CD4-positive, alpha-beta T cell (primary cell): ENCODE measurements at regions not wholly inside any gene's neighbourhood (a gene's known extent, or its start where the extent isn't known, plus 50 kb on each side); places are given as distances from the start of the nearest gene placed in this dataset.

Experiments
- ATAC-seq: fragments of 200-7000 bp; cut with Tn5 transposase; one replicate; pipeline ENCODE4 v1.10.0; 2022; ENCODE audit warnings: mild to moderate bottlenecking; ENCODE audit not compliant: poor library complexity
- CTCF ChIA-PET: fragments of 350-600 bp; sonication (Branson Sonifier 250); formaldehyde crosslinking; loops from one replicate; lab custom pipeline; 2021; ENCODE audit warnings: antibody characterized with exemption, inconsistent platforms; lab: Charles Lee
- POLR2A ChIA-PET: fragments of 350-600 bp; sonication (Branson Sonifier 250); formaldehyde crosslinking; loops from one replicate; lab custom pipeline; 2021; ENCODE audit warnings: antibody characterized with exemption, inconsistent platforms; lab: Charles Lee
- DNase-seq, 14 experiments: peaks; one replicate each; pipeline ENCODE4 v3.0.0-alpha.2; 2013 to 2020; ENCODE audit warnings: mixed read lengths in 2 of 14
- H3K27ac ChIP-seq, 2 donors: one replicate each; pipeline versions ENCODE4 v1.5.1 to v1.7.0; 2013; ENCODE audit warnings: low read length in 2 of 2, low read depth in 1 of 2, mild to moderate bottlenecking in 1 of 2
- H3K27me3 ChIP-seq, 2 experiments: 1 replicate in 1 of 2; 2 replicates in 1 of 2; pipeline versions ENCODE4 v1.6.1 to v1.7.0; 2013; ENCODE audit warnings: low read length in 2 of 2, control low read depth in 1 of 2, mild to moderate bottlenecking in 1 of 2, moderate library complexity in 1 of 2; ENCODE audit not compliant: insufficient read depth in 2 of 2, control insufficient read depth in 1 of 2
- H3K36me3 ChIP-seq: one replicate; pipeline ENCODE4 v1.6.1; 2013; ENCODE audit warnings: low read length, control low read depth; ENCODE audit not compliant: insufficient read depth
- H3K4me1 ChIP-seq: one replicate; pipeline ENCODE4 v1.6.1; 2013; ENCODE audit warnings: low read length, control low read depth; ENCODE audit not compliant: insufficient read depth
- H3K4me3 ChIP-seq: one replicate; pipeline ENCODE4 v1.5.1; 2013; ENCODE audit warnings: mild to moderate bottlenecking, low read length, moderate library complexity
- H3K9me3 ChIP-seq, 2 experiments: 1 replicate in 1 of 2; 2 replicates in 1 of 2; pipeline versions ENCODE4 v1.6.1 to v1.7.0; 2013; ENCODE audit warnings: low read length in 2 of 2, mild to moderate bottlenecking in 2 of 2, control low read depth in 1 of 2, moderate library complexity in 1 of 2; ENCODE audit not compliant: control insufficient read depth in 1 of 2, insufficient read depth in 1 of 2
- H3K27ac Mint-ChIP-seq: one replicate; pipeline ENCODE4 v1.8.0; 2020; ENCODE audit warnings: mixed read lengths
- H3K27me3 Mint-ChIP-seq: one replicate; pipeline ENCODE4 v1.8.0; 2021; ENCODE audit warnings: mixed read lengths
- H3K36me3 Mint-ChIP-seq: one replicate; pipeline ENCODE4 v1.8.0; 2021; ENCODE audit warnings: low read depth, mixed read lengths
- H3K4me1 Mint-ChIP-seq: one replicate; pipeline ENCODE4 v1.8.0; 2021; ENCODE audit warnings: low read depth, mixed read lengths
- H3K4me3 Mint-ChIP-seq: one replicate; pipeline ENCODE4 v1.8.0; 2020; ENCODE audit warnings: mild to moderate bottlenecking, mixed read lengths
- H3K9me3 Mint-ChIP-seq: one replicate; pipeline ENCODE4 v1.8.0; 2020; ENCODE audit warnings: mixed read lengths
- CTCF ChIP-seq: fragments of 200-600 bp; IDR thresholded peaks from one replicate; pipeline ENCODE4 v1.8.0; 2022; ENCODE audit warnings: antibody characterized with exemption, mild to moderate bottlenecking
- intact Hi-C, 2 experiments: fragments of 100-400 bp; cut with DNase I in 1 of 2; cut with micrococcal nuclease in 1 of 2; formaldehyde crosslinking; loops; one replicate each; pipeline versions ENCODE4 v1.15.1 to v1.9.0; 2023 to 2025; cut with DNase I, micrococcal nuclease

DNA sequence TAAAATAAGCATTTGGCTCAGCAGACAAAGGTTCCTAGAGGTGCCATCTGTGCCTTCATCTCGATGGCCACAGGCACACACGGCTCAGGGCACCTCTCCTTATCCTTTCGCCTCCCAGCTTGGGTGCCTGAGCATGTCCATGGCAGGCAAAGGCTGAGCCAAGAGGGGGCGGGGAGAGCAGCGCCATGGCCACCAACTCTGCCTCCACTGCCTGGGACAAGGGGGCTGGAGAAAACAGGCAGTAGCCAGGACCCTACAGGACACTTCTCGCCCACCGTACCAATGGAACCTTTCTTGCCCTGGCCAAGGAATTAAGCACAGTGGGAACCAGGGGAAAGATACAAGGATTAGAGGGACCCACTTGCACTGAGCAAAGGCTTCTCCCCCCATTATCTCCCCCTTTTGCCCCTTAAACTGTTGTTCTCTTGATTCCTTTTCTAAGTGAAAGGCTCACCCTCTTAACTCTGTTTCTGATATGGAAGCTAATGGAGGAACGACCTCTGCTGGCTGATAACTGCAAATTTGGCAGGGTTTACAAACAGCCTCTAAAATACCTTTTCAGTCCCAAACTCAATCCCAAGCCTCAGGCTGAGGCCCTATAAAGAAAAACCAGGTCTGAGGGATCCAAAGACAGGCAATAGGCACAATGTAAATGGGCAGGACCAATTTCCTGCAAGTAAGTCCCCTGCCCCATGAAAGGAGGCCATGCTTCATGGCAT, 335.2 kb downstream of the ADAM29 start:
- intact Hi-C loops = no loop called here
- CTCF ChIA-PET = no interaction called here
- Mint-ChIP-seq H3K27ac (no peak overlapping the region), H3K4me3 (no peak overlapping the region), H3K36me3 (no peaks in the 10 kb centered on the region), H3K9me3 (no peaks in the 10 kb centered on the region), H3K27me3 (no peaks in the 10 kb centered on the region), H3K4me1 (no peaks in the 10 kb centered on the region)
- H3K27me3 ChIP-seq = no peaks in the 10 kb centered on the region
- ATAC-seq (no peak), DNase-seq (no peak)
- no peak overlapping the region for H3K27ac ChIP-seq
- no peak overlapping the region for H3K4me3 ChIP-seq
- peaks cover 0 to 12% of the 10 kb centered on the region in 2 experiments for H3K9me3 ChIP-seq
- no peaks in the 10 kb centered on the region for H3K36me3 ChIP-seq
- H3K4me1 ChIP-seq = no peaks in the 10 kb centered on the region
- POLR2A ChIA-PET = no interaction called here
- TF ChIP-seq CTCF = no peak

DNA sequence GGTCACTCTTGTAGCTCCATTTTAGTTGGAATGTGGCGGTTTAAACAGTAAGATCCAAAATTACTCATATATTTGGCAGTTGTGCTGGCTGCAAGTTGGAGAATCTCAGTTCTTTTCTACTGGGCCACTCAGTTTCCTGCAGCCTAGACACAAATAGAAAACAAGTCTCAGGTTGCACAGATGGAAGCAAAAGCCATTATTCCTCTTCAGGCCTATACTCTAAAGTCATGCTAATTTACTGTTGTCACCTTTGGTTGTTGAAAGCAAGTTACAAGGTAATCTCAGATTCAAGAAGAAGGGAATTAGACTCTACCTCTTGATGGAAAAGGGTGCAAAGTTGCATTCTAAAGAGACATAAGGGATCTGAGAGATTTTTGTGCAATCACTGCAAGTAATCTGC, 345.4 kb downstream of the ADAM29 start:
- ChIA-PET CTCF (no interaction called here), POLR2A (no interaction called here)
- Histone ChIP-seq H3K27me3 (no peaks in the 10 kb centered on the region), H3K36me3 (no peaks in the 10 kb centered on the region), H3K27ac (no peak overlapping the region), H3K9me3 (no peaks in the 10 kb centered on the region), H3K4me3 (no peak overlapping the region), H3K4me1 (no peaks in the 10 kb centered on the region)
- intact Hi-C loops = no loop called here
- Mint-ChIP-seq H3K4me1 (no peaks in the 10 kb centered on the region), H3K9me3 (no peaks in the 10 kb centered on the region), H3K27me3 (no peaks in the 10 kb centered on the region), H3K4me3 (no peak overlapping the region), H3K36me3 (no peaks in the 10 kb centered on the region), H3K27ac (no peak overlapping the region)
- TF ChIP-seq CTCF = no peak
- DNase-seq (no peak), ATAC-seq (no peak)

GRCh38 chr4:175271010-175271630, 353.0 kb downstream of the ADAM29 start:
- H3K36me3 Mint-ChIP-seq = no peaks in the 10 kb centered on the region
- no peak overlapping the region for H3K4me3 Mint-ChIP-seq
- no peaks in the 10 kb centered on the region for H3K9me3 Mint-ChIP-seq
- ChIA-PET CTCF (no interaction called here), POLR2A (no interaction called here)
- no peak for ATAC-seq
- no peak for TF ChIP-seq CTCF
- no peaks in the 10 kb centered on the region for H3K27me3 Mint-ChIP-seq
- Histone ChIP-seq H3K27me3 (no peaks in the 10 kb centered on the region), H3K4me3 (no peak overlapping the region), H3K36me3 (no peaks in the 10 kb centered on the region), H3K27ac (no peak overlapping the region), H3K9me3 (no peaks in the 10 kb centered on the region), H3K4me1 (no peaks in the 10 kb centered on the region)
- intact Hi-C loops = no loop called here
- no peaks in the 10 kb centered on the region for H3K4me1 Mint-ChIP-seq
- DNase-seq = no peak
- no peak overlapping the region for H3K27ac Mint-ChIP-seq
